ENCODE measurements at regions not wholly inside any gene's neighbourhood (a gene's known extent, or its start where the extent isn't known, plus 50 kb on each side); places are given as distances from the start of the nearest gene placed in this dataset.

GRCh38 chr10:118153287-118153686 is 106.5 kb upstream of the RAB11FIP2 start (continued):
- TF ChIP-seq BCL6 (CRISPR knock-in tag; IDR thresholded peaks at IDR 0.05): no peak
- no peak for TF ChIP-seq ZNF609 (CRISPR knock-in tag; IDR thresholded peaks at IDR 0.05; ENCODE audit: borderline replicate concordance)

GRCh38 chr10:118151461-118151860 is 104.7 kb upstream of the RAB11FIP2 start:
- H3K36me3 ChIP-seq (ENCODE audit: control insufficient read depth, insufficient read depth, low read length): no peaks in the 10 kb centered on the region
- no peak overlapping the region for H3K9ac ChIP-seq (ENCODE audit: insufficient read depth in 1 of 2, low read depth in 2 of 2, low read length in 2 of 2)
- TF ChIP-seq TAF1 (IDR thresholded peaks at IDR 0.05; ENCODE audit: control insufficient read depth, extremely low read depth, insufficient read depth, low read length, severe bottlenecking) (no peak), PHF8 (IDR thresholded peaks at IDR 0.05; ENCODE audit: borderline replicate concordance, low read length) (no peak), FOXO4 (CRISPR knock-in tag; IDR thresholded peaks at IDR 0.05) (no peak), PRDM10 (IDR thresholded peaks at IDR 0.05; ENCODE audit: partially characterized antibody) (no peak)
- intact Hi-C loops (cut with micrococcal nuclease): no loop called here
- H3K27me3 ChIP-seq (ENCODE audit: control insufficient read depth in 2 of 2, insufficient read depth in 2 of 2, low read length in 2 of 2): no peaks in the 10 kb centered on the region
- no peak for DNase-seq (ENCODE audit: extremely low read depth in 1 of 4, low spot score in 3 of 4)
- POLR2A ChIA-PET: no interaction called here
- H3K27ac ChIP-seq (ENCODE audit: extremely low read depth, low read depth, low read length): no peak overlapping the region
- no peaks in the 10 kb centered on the region for H3K4me1 ChIP-seq (replicated peaks in 1 of 2; ENCODE audit: control insufficient read depth in 2 of 2, insufficient read depth in 2 of 2, low read length in 2 of 2)
- H3K9me3 ChIP-seq (replicated peaks; ENCODE audit: control insufficient read depth, insufficient read depth, low read depth, low read length): no peaks in the 10 kb centered on the region
- no peak for ATAC-seq
- no peak overlapping the region for H2AFZ ChIP-seq (ENCODE audit: low read depth, low read length)
- CTCF ChIA-PET (ENCODE audit: low intra/inter-chr PET ratio): no interaction called here
- H3K9me1 ChIP-seq (ENCODE audit: control insufficient read depth, insufficient read depth, low read length): no peaks in the 10 kb centered on the region
- no peak overlapping the region for H3K4me2 ChIP-seq (ENCODE audit: insufficient read depth, low read length)
- 0% methylated on average over 2 of the region's 2 CpGs for WGBS (ENCODE audit: insufficient coverage, low coverage, missing lambda C conversion rate)
- H3K4me3 ChIP-seq: no peak overlapping the region
- in situ Hi-C loops (cut with MboI): no loop called here
- no peaks in the 10 kb centered on the region for H4K20me1 ChIP-seq (replicated peaks; ENCODE audit: control insufficient read depth, insufficient read depth, low read length)
- no peaks in the 10 kb centered on the region for H3K79me2 ChIP-seq (ENCODE audit: control insufficient read depth, insufficient read depth, low read length)
- no TSS peak for BruUV-seq (replicated peaks)
- no peak for FAIRE-seq
